GM13977 (cell line): ENCODE measurements at regions not wholly inside any gene's neighbourhood (a gene's known extent, or its start where the extent isn't known, plus 50 kb on each side); places are given as distances from the start of the nearest gene placed in this dataset.

Source experiments
- DNase-seq: peaks from one replicate; pipeline ENCODE4 v3.0.0; 2012; ENCODE audit warnings: low spot score
- in situ Hi-C: fragments of 300-500 bp; cut with MboI; formaldehyde crosslinking; loops from one replicate; pipeline ENCODE4 v1.12.0; 2022; ENCODE audit warnings: low sequenced_read_pairs, low pct_unique_long_range_greater_than_20kb, mixed read lengths, inconsistent platforms; ENCODE audit not compliant: unreplicated experiment
- TF ChIP-seq, protein P1 (sequence below): IDR thresholded peaks from 2 replicates; pipeline ENCODE4 v1.5.1; 2012; ENCODE audit warnings: mild to moderate bottlenecking, control low read depth; ENCODE audit not compliant: insufficient read depth; ENCODE audit errors: extremely low read depth, missing control alignments

DNA sequence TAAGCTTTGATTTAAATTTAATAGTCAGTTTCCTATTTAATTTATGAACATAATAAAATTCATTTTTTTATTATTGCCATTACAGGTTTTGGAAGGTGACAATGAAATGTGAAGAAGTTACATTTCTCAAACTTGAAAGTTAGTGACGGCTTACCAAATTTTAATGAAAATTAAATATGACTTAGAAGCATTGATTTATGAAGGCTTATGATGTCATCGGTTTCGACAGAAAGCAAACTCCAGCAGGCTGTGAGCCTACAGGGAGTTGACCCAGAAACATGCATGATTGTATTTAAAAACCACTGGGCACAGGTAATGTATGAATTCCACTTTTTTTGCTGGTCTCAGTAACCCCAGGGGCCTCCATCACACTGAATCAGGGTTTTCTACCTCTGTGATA is 157.1 kb downstream of the FHIP1A start:
- no peak for DNase-seq
- TF ChIP-seq, protein P1, sequence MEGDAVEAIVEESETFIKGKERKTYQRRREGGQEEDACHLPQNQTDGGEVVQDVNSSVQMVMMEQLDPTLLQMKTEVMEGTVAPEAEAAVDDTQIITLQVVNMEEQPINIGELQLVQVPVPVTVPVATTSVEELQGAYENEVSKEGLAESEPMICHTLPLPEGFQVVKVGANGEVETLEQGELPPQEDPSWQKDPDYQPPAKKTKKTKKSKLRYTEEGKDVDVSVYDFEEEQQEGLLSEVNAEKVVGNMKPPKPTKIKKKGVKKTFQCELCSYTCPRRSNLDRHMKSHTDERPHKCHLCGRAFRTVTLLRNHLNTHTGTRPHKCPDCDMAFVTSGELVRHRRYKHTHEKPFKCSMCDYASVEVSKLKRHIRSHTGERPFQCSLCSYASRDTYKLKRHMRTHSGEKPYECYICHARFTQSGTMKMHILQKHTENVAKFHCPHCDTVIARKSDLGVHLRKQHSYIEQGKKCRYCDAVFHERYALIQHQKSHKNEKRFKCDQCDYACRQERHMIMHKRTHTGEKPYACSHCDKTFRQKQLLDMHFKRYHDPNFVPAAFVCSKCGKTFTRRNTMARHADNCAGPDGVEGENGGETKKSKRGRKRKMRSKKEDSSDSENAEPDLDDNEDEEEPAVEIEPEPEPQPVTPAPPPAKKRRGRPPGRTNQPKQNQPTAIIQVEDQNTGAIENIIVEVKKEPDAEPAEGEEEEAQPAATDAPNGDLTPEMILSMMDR = no peak
- in situ Hi-C loops = no loop called here

GRCh38 chr4:151567056-151567455 is 158.1 kb downstream of the FHIP1A start:
- in situ Hi-C loops = no loop called here
- peak; percentile 7 for DNase-seq
- TF ChIP-seq, protein P1 = no peak

DNA sequence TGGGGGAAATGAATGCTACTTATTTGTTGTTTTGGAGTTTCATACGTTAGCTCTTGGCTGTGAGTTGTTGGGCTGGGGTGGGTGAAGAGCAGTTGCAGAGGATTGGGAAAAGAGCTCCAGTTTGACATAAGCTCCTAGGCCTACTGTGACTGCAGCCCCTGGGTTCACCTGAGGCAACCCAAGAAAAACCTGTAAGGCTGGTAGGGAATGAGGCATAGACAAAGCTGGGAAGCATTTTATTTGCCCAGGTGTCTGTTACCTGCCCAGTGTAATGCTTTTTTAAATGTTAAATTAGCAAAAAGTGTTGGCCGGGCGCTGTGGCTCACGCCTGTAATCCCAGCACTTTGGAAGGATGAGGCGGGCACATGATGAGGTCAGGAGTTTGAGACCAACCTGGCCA is 160.0 kb downstream of the FHIP1A start:
- in situ Hi-C loops = no loop called here
- TF ChIP-seq, protein P1 = no peak
- DNase-seq = no peak

DNA sequence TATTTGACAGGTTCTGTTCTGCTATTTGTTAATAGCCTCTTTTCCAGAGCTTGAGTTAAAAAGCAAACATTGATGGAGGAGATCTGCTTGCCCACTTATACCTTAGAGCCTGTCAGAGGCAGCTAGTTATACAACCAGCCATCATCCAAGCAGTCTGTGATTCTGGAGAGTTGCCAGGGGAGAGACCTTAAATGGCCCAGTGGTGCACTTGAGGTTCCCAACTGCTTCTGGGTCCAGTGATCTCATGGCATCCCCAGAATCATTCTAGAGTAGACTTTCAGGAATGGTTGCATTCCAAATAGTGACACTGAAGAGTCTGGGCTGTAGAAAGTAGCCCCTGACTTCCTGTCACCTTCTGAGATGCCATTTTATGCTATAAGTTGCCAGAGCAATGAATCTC is 160.7 kb downstream of the FHIP1A start:
- no peak for DNase-seq
- TF ChIP-seq, protein P1 = no peak
- in situ Hi-C loops = no loop called here

DNA sequence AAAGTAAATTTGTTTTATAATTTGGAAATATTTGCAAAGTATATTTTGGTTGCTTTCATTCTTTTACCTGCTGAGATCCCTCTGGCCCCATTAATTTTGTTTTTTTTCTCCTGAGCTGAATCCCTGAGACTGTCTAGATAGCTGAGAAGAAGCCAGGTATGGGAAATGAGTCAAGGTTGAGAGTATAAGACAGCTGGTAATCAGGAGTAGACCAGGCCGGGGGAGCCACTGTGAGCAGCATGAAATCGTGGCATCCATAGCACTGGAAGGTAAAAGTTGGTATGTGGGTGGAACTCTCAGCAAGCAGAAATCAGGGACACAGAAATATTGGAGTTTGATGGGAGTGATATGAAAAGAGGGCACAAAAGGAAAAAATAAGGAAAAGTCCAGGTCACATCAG is 164.5 kb downstream of the FHIP1A start:
- in situ Hi-C loops = no loop called here
- DNase-seq = no peak
- TF ChIP-seq, protein P1 = no peak

DNA sequence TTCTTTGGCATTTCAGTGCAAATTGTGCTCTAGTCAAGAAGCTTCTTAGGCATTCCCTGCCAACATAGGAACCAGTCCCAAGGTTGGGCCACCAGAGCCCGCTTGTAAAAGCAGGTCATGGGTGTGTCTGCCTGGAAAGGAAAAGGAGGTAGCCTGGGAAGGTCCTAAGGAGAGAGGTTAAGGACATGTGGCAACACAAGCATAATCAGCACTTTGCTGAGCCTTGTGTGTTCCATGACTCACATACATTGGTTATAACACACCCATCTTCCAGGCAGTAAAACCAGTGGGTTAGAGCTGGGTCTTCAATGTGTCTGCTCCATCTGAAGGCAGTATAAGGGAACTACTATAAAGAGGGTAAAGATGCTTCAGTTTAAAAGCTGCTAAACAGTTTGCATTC is 165.0 kb downstream of the FHIP1A start:
- TF ChIP-seq, protein P1 = no peak

DNA sequence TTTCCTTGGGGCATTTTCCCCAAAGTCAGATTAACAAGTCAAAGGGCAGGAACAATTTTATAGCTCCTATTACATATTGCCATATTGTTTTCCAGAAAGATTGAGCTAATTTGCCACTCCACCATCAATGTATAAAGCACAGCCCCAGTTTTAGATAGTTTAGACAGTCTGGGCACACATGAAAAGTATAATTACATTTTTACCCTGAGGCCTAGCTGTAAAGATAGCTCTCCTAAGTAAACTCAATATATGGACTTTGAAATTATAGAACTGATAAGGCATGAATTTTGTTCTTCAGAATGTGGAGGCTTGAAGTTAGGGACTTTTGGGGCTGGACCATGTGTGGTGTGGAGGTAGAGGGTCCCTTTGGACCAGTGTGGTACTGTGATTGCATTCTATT is 166.0 kb downstream of the FHIP1A start:
- no peak for DNase-seq
- TF ChIP-seq, protein P1 = no peak
- in situ Hi-C loops = no loop called here

More for the DNA sequence above, 165.0 kb downstream of the FHIP1A start:
- DNase-seq = no peak
- in situ Hi-C loops = no loop called here
